ENCODE measurements at regions not wholly inside any gene's neighbourhood (a gene's known extent, or its start where the extent isn't known, plus 50 kb on each side); places are given as distances from the start of the nearest gene placed in this dataset.

DNA sequence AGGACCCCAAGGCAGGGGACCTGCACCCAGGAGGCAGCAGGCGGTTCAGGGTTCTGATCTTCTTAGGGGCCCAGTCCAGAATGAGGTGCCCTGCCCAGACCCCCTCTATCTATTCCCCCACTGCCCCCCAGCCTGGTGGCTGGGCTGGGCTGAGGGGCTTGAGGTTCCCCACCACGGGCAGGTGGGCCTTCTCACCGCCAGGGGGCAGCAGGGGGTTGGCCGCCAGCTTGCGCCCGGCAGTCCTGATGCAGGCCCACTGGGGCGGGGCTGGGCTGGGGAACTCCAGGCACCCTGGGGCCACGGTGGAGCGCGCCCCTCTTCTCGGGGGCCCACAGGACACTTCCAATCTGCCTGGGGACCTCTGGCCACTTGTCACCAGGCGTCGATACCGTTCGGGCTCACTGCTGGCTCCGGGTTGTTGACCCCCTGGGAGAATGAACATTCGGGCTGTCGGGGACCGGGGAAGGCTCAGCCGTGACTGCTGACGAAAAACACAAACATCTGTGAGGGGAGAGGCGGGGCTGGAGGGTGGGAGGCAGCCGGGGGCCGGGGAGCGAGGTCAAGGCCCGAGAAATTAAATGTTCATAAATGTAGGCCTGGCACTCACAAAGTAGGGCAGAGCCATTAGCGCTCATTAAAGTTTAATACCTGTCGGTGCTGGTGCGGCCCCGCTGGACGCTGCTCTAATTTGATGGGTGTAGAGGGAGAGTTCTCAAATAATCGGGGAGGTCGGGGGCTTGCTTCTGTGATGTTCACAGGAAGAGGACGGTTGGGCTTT lies 219.3 kb upstream of the GSE1 start:
- peaks cover 38% of the 10 kb centered on the region for H3K4me1 ChIP-seq (ENCODE audit: control insufficient read depth, insufficient read depth, low read length)
- dilution Hi-C loops (cut with HindIII; ENCODE audit: low sequenced_read_pairs, unreplicated experiment) = no loop called here
- H3K36me3 ChIP-seq (ENCODE audit: control insufficient read depth, insufficient read depth, low read length) = no peaks in the 10 kb centered on the region
- H3K4me3 ChIP-seq (ENCODE audit: insufficient read depth, low read depth, low read length) = no peak overlapping the region
- H3K56ac ChIP-seq (ENCODE audit: extremely low read depth, insufficient read depth, low read length) = no peak overlapping the region
- no peak overlapping the region; a peak in 2 of 4 replicates for H4K8ac ChIP-seq (ENCODE audit: low read depth in 2 of 2, low read length in 2 of 2)
- H4K20me1 ChIP-seq (ENCODE audit: insufficient read depth, low read length) = peaks cover 22% of the 10 kb centered on the region; the same call in 1 of the 2 replicates
- H2AK9ac ChIP-seq (replicated peaks; ENCODE audit: low read depth, low read length, poor library complexity) = peak overlapping the region; percentile 81
- peak overlapping the region; percentile 50; the same call in 1 of the 2 replicates for H4K5ac ChIP-seq (ENCODE audit: low read depth, low read length)
- no peak for TF ChIP-seq MXI1 (IDR thresholded peaks at IDR 0.05; ENCODE audit: borderline replicate concordance, low read depth, low read length)
- TF ChIP-seq NFE2L2 (IDR thresholded peaks at IDR 0.05; ENCODE audit: low read depth, low read length) = no peak
- TF ChIP-seq, protein P1, sequence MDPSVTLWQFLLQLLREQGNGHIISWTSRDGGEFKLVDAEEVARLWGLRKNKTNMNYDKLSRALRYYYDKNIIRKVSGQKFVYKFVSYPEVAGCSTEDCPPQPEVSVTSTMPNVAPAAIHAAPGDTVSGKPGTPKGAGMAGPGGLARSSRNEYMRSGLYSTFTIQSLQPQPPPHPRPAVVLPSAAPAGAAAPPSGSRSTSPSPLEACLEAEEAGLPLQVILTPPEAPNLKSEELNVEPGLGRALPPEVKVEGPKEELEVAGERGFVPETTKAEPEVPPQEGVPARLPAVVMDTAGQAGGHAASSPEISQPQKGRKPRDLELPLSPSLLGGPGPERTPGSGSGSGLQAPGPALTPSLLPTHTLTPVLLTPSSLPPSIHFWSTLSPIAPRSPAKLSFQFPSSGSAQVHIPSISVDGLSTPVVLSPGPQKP (IDR thresholded peaks at IDR 0.05; ENCODE audit: borderline replicate concordance, low read depth, low read length) = no peak
- TF ChIP-seq RCOR1 (IDR thresholded peaks at IDR 0.05; ENCODE audit: insufficient replicate concordance, low read length) = no peak
- TF ChIP-seq SMC3 (IDR thresholded peaks at IDR 0.05; ENCODE audit: low read depth, low read length) = peak; percentile 48
- TF ChIP-seq FOS (IDR thresholded peaks at IDR 0.05; ENCODE audit: low read depth, low read length) = no peak
- no peak for TF ChIP-seq MAFK (IDR thresholded peaks at IDR 0.05; ENCODE audit: low read depth, low read length)
- TF ChIP-seq MAZ (IDR thresholded peaks at IDR 0.05; ENCODE audit: borderline replicate concordance, low read depth, low read length) = peak; percentile 30; the same call in 1 of the 2 replicates
- TF ChIP-seq RAD21 (IDR thresholded peaks at IDR 0.05; ENCODE audit: low read length) = peak; percentile 61
- TF ChIP-seq, protein P2, sequence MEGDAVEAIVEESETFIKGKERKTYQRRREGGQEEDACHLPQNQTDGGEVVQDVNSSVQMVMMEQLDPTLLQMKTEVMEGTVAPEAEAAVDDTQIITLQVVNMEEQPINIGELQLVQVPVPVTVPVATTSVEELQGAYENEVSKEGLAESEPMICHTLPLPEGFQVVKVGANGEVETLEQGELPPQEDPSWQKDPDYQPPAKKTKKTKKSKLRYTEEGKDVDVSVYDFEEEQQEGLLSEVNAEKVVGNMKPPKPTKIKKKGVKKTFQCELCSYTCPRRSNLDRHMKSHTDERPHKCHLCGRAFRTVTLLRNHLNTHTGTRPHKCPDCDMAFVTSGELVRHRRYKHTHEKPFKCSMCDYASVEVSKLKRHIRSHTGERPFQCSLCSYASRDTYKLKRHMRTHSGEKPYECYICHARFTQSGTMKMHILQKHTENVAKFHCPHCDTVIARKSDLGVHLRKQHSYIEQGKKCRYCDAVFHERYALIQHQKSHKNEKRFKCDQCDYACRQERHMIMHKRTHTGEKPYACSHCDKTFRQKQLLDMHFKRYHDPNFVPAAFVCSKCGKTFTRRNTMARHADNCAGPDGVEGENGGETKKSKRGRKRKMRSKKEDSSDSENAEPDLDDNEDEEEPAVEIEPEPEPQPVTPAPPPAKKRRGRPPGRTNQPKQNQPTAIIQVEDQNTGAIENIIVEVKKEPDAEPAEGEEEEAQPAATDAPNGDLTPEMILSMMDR (conservative IDR thresholded peaks at IDR 0.05; ENCODE audit: low read depth, low read length) = peak; percentile 74
- no peak for TF ChIP-seq RFX5 (IDR thresholded peaks at IDR 0.05; ENCODE audit: low read depth, low read length)
- H3K14ac ChIP-seq (replicated peaks; ENCODE audit: low read depth, low read length) = peak overlapping the region; percentile 63; the same call in 1 of the 2 replicates
- H2AK5ac ChIP-seq (ENCODE audit: low read depth, low read length) = peak overlapping the region; percentile 77
- in situ Hi-C loops (cut with MboI; ENCODE audit: low sequenced_read_pairs) = no loop called here
- H3K79me1 ChIP-seq (ENCODE audit: low read depth in 1 of 2, low read length in 2 of 2) = peaks cover 32 to 74% of the 10 kb centered on the region in 2 experiments
- WGBS, 2 experiments (ENCODE audit: extremely low coverage in 2 of 2, insufficient read length in 1 of 2) = 15% methylated on average over 14 of the region's 34 CpGs; no CpG with 5 or more reads in 1 of the 2 experiments
- peak overlapping the region; percentile 83 for H3K4ac ChIP-seq (ENCODE audit: low read depth, low read length)
- peak overlapping the region; percentile 23; the same call in 1 of the 2 replicates for H2BK20ac ChIP-seq (ENCODE audit: low read depth, low read length)
- intact Hi-C loops (cut with micrococcal nuclease) = loop anchor here (10.0 kb wide), 1 partner anchor 161 kb away; no protein-coding TSS in a partner anchor
- H3K9ac ChIP-seq (ENCODE audit: low read depth, low read length) = no peak overlapping the region
- H2AFZ ChIP-seq (replicated peaks; ENCODE audit: low read length, poor library complexity) = peak overlapping the region; percentile 81
- no peak overlapping the region for H3K4me2 ChIP-seq (ENCODE audit: low read depth, low read length)
- H2BK5ac ChIP-seq (ENCODE audit: low read depth, low read length, poor library complexity, severe bottlenecking) = no peak overlapping the region
- H3K27me3 ChIP-seq (ENCODE audit: control insufficient read depth, insufficient read depth, low read length) = no peaks in the 10 kb centered on the region
- ChIA-PET POLR2A (ENCODE audit: unreplicated experiment) (no interaction called here), CTCF (no interaction called here)
- ATAC-seq (ENCODE audit: low read depth) = no peak
- H3K18ac ChIP-seq (ENCODE audit: low read depth, low read length) = no peak overlapping the region; the same call in 1 of the 2 replicates
- H3K9me3 ChIP-seq (ENCODE audit: control insufficient read depth, insufficient read depth, low read length) = no peaks in the 10 kb centered on the region
- peak overlapping the region; percentile 88 for H4K91ac ChIP-seq (ENCODE audit: insufficient read depth, low read depth, low read length)
- H3K27ac ChIP-seq (ENCODE audit: insufficient read depth, low read length) = no peak overlapping the region
- no TSS peak for BruUV-seq (replicated peaks)
- H3K23ac ChIP-seq (ENCODE audit: low read depth, low read length) = no peak overlapping the region
- peak overlapping the region; percentile 87 for H2BK120ac ChIP-seq (ENCODE audit: low read depth, low read length)
- H3K9me1 ChIP-seq (ENCODE audit: insufficient read depth, low read length) = peaks cover 24% of the 10 kb centered on the region
- H2BK15ac ChIP-seq (ENCODE audit: low read depth, low read length) = peak overlapping the region; percentile 70; the same call in 1 of the 3 replicates
- peak; percentile 40 for DNase-seq

Measured in IMR-90 (cell line).